ENCODE measurements at regions not wholly inside any gene's neighbourhood (a gene's known extent, or its start where the extent isn't known, plus 50 kb on each side); places are given as distances from the start of the nearest gene placed in this dataset.

DNA sequence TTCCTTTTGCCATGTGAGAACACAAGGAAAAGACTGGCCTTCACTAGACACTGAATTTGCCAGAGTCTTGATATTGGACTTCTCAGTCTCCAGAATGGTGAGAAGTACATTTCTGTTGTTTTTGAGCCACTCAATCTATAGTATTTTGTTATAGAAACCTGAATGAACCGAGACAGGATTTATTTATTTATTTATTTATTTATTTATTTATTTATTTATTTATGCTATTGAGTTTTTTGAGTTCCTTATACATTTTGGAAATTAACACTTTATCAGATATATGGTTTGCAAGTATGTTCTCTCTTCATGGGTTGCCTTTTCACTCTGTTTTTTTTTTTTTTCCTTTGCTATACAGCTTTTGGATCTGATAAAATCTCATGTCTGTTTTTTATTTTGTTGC is 319.0 kb upstream of the PCDH20 start:
- TF ChIP-seq POLR2A (IDR thresholded peaks at IDR 0.05) (no peak), CTCF (IDR thresholded peaks at IDR 0.05) (no peak)
